Liver (tissue), 3 donors: ENCODE measurements at regions not wholly inside any gene's neighbourhood (a gene's known extent, or its start where the extent isn't known, plus 50 kb on each side); places are given as distances from the start of the nearest gene placed in this dataset.

ENCODE experiments used
- CTCF ChIP-seq: fragments of 150-350 bp; IDR thresholded peaks from 2 replicates; pipeline ENCODE4 v1.5.1; 2017; ENCODE audit warnings: improper control_type of control experiment, low read depth, low read length; ENCODE audit not compliant: missing input control
- GABPA ChIP-seq, 2 donors: IDR thresholded peaks in 1 of 2; conservative IDR thresholded peaks in 1 of 2; 2 replicates each; pipeline ENCODE4 v1.6.1; 2016; ENCODE audit warnings: antibody characterized with exemption in 2 of 2, mild to moderate bottlenecking in 1 of 2, moderate library complexity in 1 of 2
- JUND ChIP-seq, 2 donors: IDR thresholded peaks; 2 replicates each; pipeline ENCODE4 v1.6.1; 2016; ENCODE audit warnings: antibody characterized with exemption in 2 of 2
- REST ChIP-seq: IDR thresholded peaks from 2 replicates; pipeline ENCODE4 v1.6.1; 2016; ENCODE audit warnings: antibody characterized with exemption, mild to moderate bottlenecking
- RXRA ChIP-seq, 2 donors: IDR thresholded peaks; 2 replicates each; pipeline ENCODE4 v1.6.1; 2017 to 2018; ENCODE audit warnings: antibody characterized with exemption in 2 of 2, mild to moderate bottlenecking in 1 of 2
- TAF1 ChIP-seq: conservative IDR thresholded peaks from 2 replicates; pipeline ENCODE4 v1.6.1; 2016; ENCODE audit warnings: antibody characterized with exemption, mild to moderate bottlenecking
- YY1 ChIP-seq: IDR thresholded peaks from 2 replicates; pipeline ENCODE4 v1.6.1; 2016; ENCODE audit warnings: antibody characterized with exemption, mild to moderate bottlenecking
- donor health status: healthy.
- donor health status: healthy.

GRCh38 chr20:1757606-1758512 lies 100.3 kb upstream of the SIRPG start:
- TF ChIP-seq REST (no peak), CTCF (no peak), JUND (IDR thresholded peaks at IDR 0.05) (no peak), YY1 (no peak), RXRA (IDR thresholded peaks at IDR 0.05) (peak in 1 of 2 donors; percentile 13), GABPA (IDR thresholded peaks at IDR 0.05 in 1 of 2, conservative IDR thresholded peaks at IDR 0.05 in 1 of 2) (no peak), TAF1 (no peak)
